Esophagus muscularis mucosa (tissue), 4 donors: ENCODE measurements at regions not wholly inside any gene's neighbourhood (a gene's known extent, or its start where the extent isn't known, plus 50 kb on each side); places are given as distances from the start of the nearest gene placed in this dataset.

Source experiments
- DNase-seq: peaks from one replicate; pipeline ENCODE4 v3.0.0-alpha.2; 2017; ENCODE audit errors: extremely low spot score
- H3K27ac ChIP-seq, 4 donors: fragments of 200-600 bp; sonication (generic); replicated peaks in 1 of 4; 1 replicate in 3 of 4; 2 replicates in 1 of 4; pipeline ENCODE4 v1.5.1; 2016 to 2019; ENCODE audit warnings: mild to moderate bottlenecking in 1 of 4
- H3K27me3 ChIP-seq, 4 donors: fragments of 200-600 bp; sonication (generic); one replicate each; pipeline versions ENCODE4 v1.5.1 to v1.6.0; 2016 to 2019
- H3K36me3 ChIP-seq, 4 donors: fragments of 200-600 bp; sonication (generic); one replicate each; pipeline ENCODE4 v1.5.1; 2016 to 2019
- H3K4me1 ChIP-seq, 4 donors: fragments of 200-600 bp; sonication (generic); one replicate each; pipeline ENCODE4 v1.5.1; 2016 to 2019
- H3K4me3 ChIP-seq, 4 donors: fragments of 200-600 bp; sonication (generic); 1 replicate in 2 of 4; 2 replicates in 2 of 4; pipeline ENCODE4 v1.5.1; 2016 to 2019; ENCODE audit warnings: mild to moderate bottlenecking in 4 of 4, moderate library complexity in 1 of 4
- H3K9me3 ChIP-seq, 4 donors: fragments of 200-600 bp; sonication (generic); 1 replicate in 3 of 4; 2 replicates in 1 of 4; pipeline ENCODE4 v1.5.1; 2016 to 2019
- CTCF ChIP-seq, 3 experiments: fragments of 200-600 bp in 2 of 3; fragments of 450-650 bp in 1 of 3; sonication (generic) in 2 of 3; IDR thresholded peaks; one replicate each; pipeline ENCODE4 v1.5.1; 2017 to 2019; ENCODE audit warnings: antibody characterized with exemption in 3 of 3, mild to moderate bottlenecking in 2 of 3, moderate library complexity in 1 of 3
- EP300 ChIP-seq: sonication (generic); formaldehyde crosslinking; IDR thresholded peaks from one replicate; pipeline ENCODE4 v1.6.1; 2017; ENCODE audit warnings: antibody characterized with exemption
- POLR2A ChIP-seq: fragments of 450-650 bp; IDR thresholded peaks from one replicate; pipeline ENCODE4 v1.6.1; 2017; ENCODE audit warnings: antibody characterized with exemption, moderate library complexity, mild to moderate bottlenecking, low read depth
- POLR2AphosphoS5 ChIP-seq, 2 donors: sonication (generic); formaldehyde crosslinking; IDR thresholded peaks; one replicate each; pipeline ENCODE4 v1.6.1; 2017; ENCODE audit warnings: antibody characterized with exemption in 2 of 2
- WGBS: methylation state at CpG from one replicate; pipeline ENCODE4 v1.1.5; 2018; 5-methylcytosine and 5-hydroxymethylcytosine counted together
- intact Hi-C: fragments of 100-400 bp; cut with DNase I; formaldehyde crosslinking; loops from one replicate; pipeline ENCODE4 v1.15.1; 2023

DNA sequence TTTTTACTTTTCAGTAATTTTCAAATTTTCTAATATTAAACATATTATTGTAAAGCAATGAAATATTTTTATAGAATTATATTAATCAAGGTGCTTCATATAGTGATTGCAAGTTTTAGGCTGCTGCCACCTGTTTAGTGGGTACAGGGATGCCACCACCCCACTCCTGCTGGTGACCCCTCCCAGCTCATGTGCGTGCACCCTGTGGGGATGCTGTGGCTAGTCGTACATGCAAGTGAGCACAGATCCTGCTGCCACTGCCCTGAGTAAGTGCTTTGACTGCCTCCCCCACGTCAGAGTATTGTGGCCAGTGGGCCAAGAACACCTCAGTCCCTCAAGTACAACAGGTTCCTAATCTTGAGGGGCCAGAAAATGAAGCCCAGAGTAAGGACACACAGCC, 320.1 kb upstream of the DDI1 start:
- Histone ChIP-seq H3K4me1 (no peaks in the 10 kb centered on the region), H3K9me3 (no peaks in the 10 kb centered on the region), H3K27ac (no peak overlapping the region), H3K27me3 (no peaks in the 10 kb centered on the region), H3K36me3 (no peaks in the 10 kb centered on the region), H3K4me3 (no peak overlapping the region)
- 84% methylated on average over 3 of the region's 3 CpGs for WGBS
- no peak for TF ChIP-seq CTCF (IDR thresholded peaks at IDR 0.05)
- no peak for TF ChIP-seq POLR2AphosphoS5 (IDR thresholded peaks at IDR 0.05)
- no peak for TF ChIP-seq POLR2A
- no peak for TF ChIP-seq EP300
- no peak for DNase-seq
- intact Hi-C loops = no loop called here

DNA sequence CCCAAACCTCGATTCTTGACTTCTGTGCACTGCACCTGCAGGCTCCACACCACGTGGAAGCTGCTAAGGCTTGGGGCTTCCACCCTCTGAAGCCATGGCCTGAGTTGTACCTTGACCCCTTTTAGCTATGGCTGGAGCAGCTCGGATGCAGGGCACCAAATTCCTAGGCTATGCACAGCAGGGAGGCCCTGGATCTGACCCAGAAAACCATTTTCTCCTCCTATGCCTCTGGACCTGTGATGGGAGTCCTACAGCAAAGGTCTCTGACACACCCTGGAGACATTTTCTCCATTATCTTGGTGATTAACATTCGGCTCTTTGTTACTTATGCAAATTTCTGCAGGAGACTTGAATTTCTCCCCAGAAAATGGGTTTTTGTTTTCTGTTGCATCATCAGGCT, 309.2 kb upstream of the DDI1 start:
- WGBS = 87% methylated on average over 4 of the region's 4 CpGs
- no peaks in the 10 kb centered on the region for H3K36me3 ChIP-seq
- no peaks in the 10 kb centered on the region for H3K9me3 ChIP-seq
- no peak overlapping the region for H3K4me3 ChIP-seq
- intact Hi-C loops = no loop called here
- no peak for DNase-seq
- peaks cover 0 to 5% (median 0%) of the 10 kb centered on the region in 4 donors for H3K4me1 ChIP-seq
- TF ChIP-seq POLR2AphosphoS5 (IDR thresholded peaks at IDR 0.05) (no peak), POLR2A (no peak), CTCF (IDR thresholded peaks at IDR 0.05) (no peak), EP300 (no peak)
- no peak overlapping the region for H3K27ac ChIP-seq
- H3K27me3 ChIP-seq = no peaks in the 10 kb centered on the region

DNA sequence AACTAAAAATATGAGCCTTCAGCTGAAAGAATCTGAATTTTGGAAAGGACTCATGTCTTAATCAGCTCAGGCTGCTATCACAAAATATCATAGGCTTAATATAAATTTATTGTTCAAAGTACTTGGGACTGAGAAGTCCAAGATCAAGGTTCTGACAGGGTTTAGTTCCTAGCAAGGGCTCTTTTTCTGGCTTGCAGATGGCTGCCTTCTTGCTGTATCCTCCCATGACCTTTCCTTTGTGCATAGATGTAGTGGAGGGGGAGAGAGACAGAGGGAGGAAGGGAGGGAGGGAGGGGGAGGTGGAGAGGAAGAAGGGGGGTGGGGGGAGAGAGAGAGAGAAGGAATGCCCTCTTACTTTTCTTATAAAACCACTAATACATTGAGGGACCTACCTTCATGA, 306.8 kb upstream of the DDI1 start:
- Histone ChIP-seq H3K4me1 (peaks cover 0 to 5% (median under 1%) of the 10 kb centered on the region in 4 donors), H3K4me3 (no peak overlapping the region), H3K27ac (no peak overlapping the region), H3K27me3 (no peaks in the 10 kb centered on the region), H3K9me3 (no peaks in the 10 kb centered on the region), H3K36me3 (no peaks in the 10 kb centered on the region)
- intact Hi-C loops = no loop called here
- DNase-seq = no peak
- TF ChIP-seq POLR2A = no peak
- TF ChIP-seq POLR2AphosphoS5 (IDR thresholded peaks at IDR 0.05) = no peak
- no peak for TF ChIP-seq EP300
- TF ChIP-seq CTCF (IDR thresholded peaks at IDR 0.05) = no peak

DNA sequence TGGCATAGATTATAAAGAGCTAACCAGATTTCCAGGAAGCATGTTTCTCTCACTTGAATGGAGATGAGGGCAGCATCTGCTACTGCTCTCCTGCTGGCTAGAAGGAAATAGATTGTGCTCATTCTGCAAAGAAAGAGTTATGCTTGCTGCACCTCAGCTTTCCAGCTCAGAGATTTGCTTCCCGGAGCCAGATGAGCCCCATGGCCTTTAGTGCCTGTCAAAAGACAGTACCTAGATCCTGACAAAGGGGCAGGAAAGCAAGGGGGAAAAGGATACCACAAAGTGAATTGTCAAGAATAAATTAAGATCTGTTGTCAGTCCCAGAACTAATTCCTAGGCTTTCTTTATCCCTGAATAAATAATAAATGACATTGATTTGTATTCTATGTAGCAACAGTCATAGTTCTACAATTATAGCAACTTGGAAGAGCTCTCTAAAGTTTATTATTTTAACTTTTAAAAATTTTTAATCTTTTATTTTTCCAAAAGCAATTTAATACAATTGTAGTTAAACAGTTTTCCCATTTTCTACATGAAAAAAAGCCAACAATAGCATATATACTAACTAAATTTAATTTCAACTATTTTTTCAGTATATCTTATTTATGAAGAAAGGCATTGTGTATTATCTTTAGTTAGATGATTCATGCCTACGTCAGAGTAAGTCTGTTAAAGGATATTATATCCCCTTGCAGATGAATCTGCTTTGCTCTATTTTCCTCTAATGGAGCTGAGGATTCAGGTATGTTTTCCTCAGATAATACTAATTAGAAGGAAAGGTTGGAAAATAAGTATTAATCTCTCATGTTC, 306.1 kb upstream of the DDI1 start:
- DNase-seq = no peak
- intact Hi-C loops = no loop called here

More for the DNA sequence above, 306.1 kb upstream of the DDI1 start:
- Histone ChIP-seq H3K4me3 (no peak overlapping the region), H3K36me3 (no peaks in the 10 kb centered on the region), H3K4me1 (peaks cover 0 to 6% (median 3%) of the 10 kb centered on the region in 4 donors), H3K27me3 (no peaks in the 10 kb centered on the region), H3K9me3 (no peaks in the 10 kb centered on the region), H3K27ac (no peak overlapping the region)
- TF ChIP-seq POLR2AphosphoS5 (IDR thresholded peaks at IDR 0.05) = no peak
- TF ChIP-seq POLR2A = no peak
- no peak for TF ChIP-seq EP300
- TF ChIP-seq CTCF (IDR thresholded peaks at IDR 0.05) = no peak
- 26% methylated on average over 2 of the region's 2 CpGs for WGBS
